CD14-positive monocyte (primary cell): ENCODE measurements at regions not wholly inside any gene's neighbourhood (a gene's known extent, or its start where the extent isn't known, plus 50 kb on each side); places are given as distances from the start of the nearest gene placed in this dataset.

Experiments used
- DNase-seq, 3 donors: peaks; one replicate each; pipeline ENCODE4 v3.0.0-alpha.2; 2011 to 2022
- H2AFZ ChIP-seq: 2 replicates; pipeline ENCODE4 v1.6.0; 2012; ENCODE audit warnings: mild to moderate bottlenecking, low read depth, low read length, inconsistent platforms; ENCODE audit not compliant: insufficient read depth, poor library complexity, severe bottlenecking
- H3K27ac ChIP-seq, 2 donors: 1 replicate in 1 of 2; 2 replicates in 1 of 2; pipeline ENCODE4 v1.5.1; 2012 to 2013; ENCODE audit warnings: low read length in 2 of 2, control low read depth in 1 of 2, inconsistent platforms in 1 of 2, low read depth in 1 of 2, mild to moderate bottlenecking in 1 of 2
- H3K27me3 ChIP-seq, 2 donors: one replicate each; pipeline versions ENCODE4 v1.6.0 to v1.6.1; 2011 to 2013; ENCODE audit warnings: low read length in 2 of 2; ENCODE audit not compliant: control insufficient read depth in 2 of 2, insufficient read depth in 2 of 2
- H3K36me3 ChIP-seq, 2 donors: replicated peaks in 1 of 2; 1 replicate in 1 of 2; 2 replicates in 1 of 2; pipeline versions ENCODE4 v1.5.1 to v1.6.1; 2012 to 2013; ENCODE audit warnings: low read length in 2 of 2, control low read depth in 1 of 2, inconsistent platforms in 1 of 2, mild to moderate bottlenecking in 1 of 2; ENCODE audit not compliant: insufficient read depth in 2 of 2, control insufficient read depth in 1 of 2
- H3K4me1 ChIP-seq, 2 donors: 1 replicate in 1 of 2; 2 replicates in 1 of 2; pipeline versions ENCODE4 v1.5.1 to v1.6.1; 2012 to 2013; ENCODE audit warnings: low read length in 2 of 2, control low read depth in 1 of 2, inconsistent platforms in 1 of 2, mild to moderate bottlenecking in 1 of 2, moderate library complexity in 1 of 2; ENCODE audit not compliant: insufficient read depth in 2 of 2, control insufficient read depth in 1 of 2
- H3K4me2 ChIP-seq: replicated peaks from 2 replicates; pipeline ENCODE3; 2012; ENCODE audit warnings: low read length, moderate library complexity, mild to moderate bottlenecking; ENCODE audit not compliant: poor library complexity, severe bottlenecking; ENCODE audit errors: extremely low read depth
- H3K4me3 ChIP-seq, 3 experiments: fragments of 200-600 bp in 1 of 3; sonication (generic) in 1 of 3; replicated peaks in 1 of 3; 1 replicate in 2 of 3; 2 replicates in 1 of 3; pipeline ENCODE4 v1.5.1; 2011 to 2013; ENCODE audit warnings: low read length in 3 of 3, mild to moderate bottlenecking in 3 of 3, control low read depth in 2 of 3, low read depth in 2 of 3, inconsistent platforms in 1 of 3, moderate library complexity in 1 of 3
- H3K79me2 ChIP-seq: 2 replicates; pipeline ENCODE4 v1.6.0; 2012; ENCODE audit warnings: mild to moderate bottlenecking, control low read depth, inconsistent platforms, low read length, moderate library complexity; ENCODE audit not compliant: insufficient read depth
- H3K9ac ChIP-seq: 2 replicates; pipeline ENCODE4 v1.6.0; 2017; ENCODE audit warnings: low read length, mild to moderate bottlenecking; ENCODE audit not compliant: insufficient read depth, poor library complexity, severe bottlenecking
- H3K9me3 ChIP-seq, 2 donors: replicated peaks in 1 of 2; 1 replicate in 1 of 2; 2 replicates in 1 of 2; pipeline versions ENCODE4 v1.5.1 to v1.6.1; 2012 to 2013; ENCODE audit warnings: low read length in 2 of 2, control low read depth in 1 of 2; ENCODE audit not compliant: control insufficient read depth in 1 of 2, insufficient read depth in 1 of 2
- H4K20me1 ChIP-seq: 2 replicates; pipeline ENCODE4 v1.6.0; 2012; ENCODE audit warnings: mild to moderate bottlenecking, low read length, control low read depth, moderate library complexity; ENCODE audit not compliant: insufficient read depth
- H3K27ac Mint-ChIP-seq, 7 donors: one replicate each; pipeline ENCODE4 v1.8.0; 2020; ENCODE audit warnings: mild to moderate bottlenecking in 7 of 7, mixed read lengths in 7 of 7, moderate library complexity in 6 of 7, inconsistent platforms in 2 of 7
- H3K27me3 Mint-ChIP-seq, 3 donors: one replicate each; pipeline ENCODE4 v1.8.0; 2021 to 2022; ENCODE audit warnings: low read depth in 3 of 3, mild to moderate bottlenecking in 3 of 3, mixed read lengths in 3 of 3, moderate library complexity in 3 of 3, inconsistent platforms in 1 of 3
- H3K36me3 Mint-ChIP-seq, 2 donors: one replicate each; pipeline ENCODE4 v1.8.0; 2020; ENCODE audit warnings: mixed read lengths in 2 of 2, inconsistent platforms in 1 of 2, mild to moderate bottlenecking in 1 of 2
- H3K4me1 Mint-ChIP-seq: one replicate; pipeline ENCODE4 v1.8.0; 2020; ENCODE audit warnings: mild to moderate bottlenecking, mixed read lengths
- H3K4me3 Mint-ChIP-seq, 2 donors: one replicate each; pipeline ENCODE4 v1.8.0; 2020; ENCODE audit warnings: mild to moderate bottlenecking in 2 of 2, mixed read lengths in 2 of 2, moderate library complexity in 1 of 2
- H3K9me3 Mint-ChIP-seq, 7 donors: one replicate each; pipeline ENCODE4 v1.8.0; 2020 to 2022; ENCODE audit warnings: mixed read lengths in 7 of 7, mild to moderate bottlenecking in 6 of 7, moderate library complexity in 6 of 7, inconsistent platforms in 2 of 7
- WGBS: methylation state at CpG from one replicate; pipeline ENCODE4 v1.1.5; 2013; ENCODE audit warnings: missing lambda C conversion rate; ENCODE audit not compliant: insufficient coverage; 5-methylcytosine and 5-hydroxymethylcytosine counted together
- intact Hi-C, 2 donors: fragments of 100-400 bp; cut with micrococcal nuclease; formaldehyde crosslinking; loops; one replicate each; pipeline versions ENCODE4 v1.15.0 to v1.15.1; 2023
- TF ChIP-seq, protein P1 (sequence below): fragments of 200-600 bp; IDR thresholded peaks from one replicate; pipeline ENCODE4 v1.8.0; 2022; ENCODE audit warnings: antibody characterized with exemption, mild to moderate bottlenecking

GRCh38 chr2:4356541-4356940 is 653.2 kb downstream of the DCDC2C start:
- Mint-ChIP-seq H3K27me3 (no peaks in the 10 kb centered on the region), H3K4me1 (no peaks in the 10 kb centered on the region), H3K4me3 (no peak overlapping the region), H3K27ac (no peak overlapping the region), H3K9me3 (peaks cover 0 to under 1% (median 0%) of the 10 kb centered on the region in 7 donors), H3K36me3 (no peaks in the 10 kb centered on the region)
- H2AFZ ChIP-seq, result no peak overlapping the region
- H3K9ac ChIP-seq, result no peak overlapping the region
- no peak overlapping the region for H3K4me3 ChIP-seq
- no peak overlapping the region for H3K27ac ChIP-seq
- intact Hi-C loops, result no loop called here
- TF ChIP-seq, protein P1, sequence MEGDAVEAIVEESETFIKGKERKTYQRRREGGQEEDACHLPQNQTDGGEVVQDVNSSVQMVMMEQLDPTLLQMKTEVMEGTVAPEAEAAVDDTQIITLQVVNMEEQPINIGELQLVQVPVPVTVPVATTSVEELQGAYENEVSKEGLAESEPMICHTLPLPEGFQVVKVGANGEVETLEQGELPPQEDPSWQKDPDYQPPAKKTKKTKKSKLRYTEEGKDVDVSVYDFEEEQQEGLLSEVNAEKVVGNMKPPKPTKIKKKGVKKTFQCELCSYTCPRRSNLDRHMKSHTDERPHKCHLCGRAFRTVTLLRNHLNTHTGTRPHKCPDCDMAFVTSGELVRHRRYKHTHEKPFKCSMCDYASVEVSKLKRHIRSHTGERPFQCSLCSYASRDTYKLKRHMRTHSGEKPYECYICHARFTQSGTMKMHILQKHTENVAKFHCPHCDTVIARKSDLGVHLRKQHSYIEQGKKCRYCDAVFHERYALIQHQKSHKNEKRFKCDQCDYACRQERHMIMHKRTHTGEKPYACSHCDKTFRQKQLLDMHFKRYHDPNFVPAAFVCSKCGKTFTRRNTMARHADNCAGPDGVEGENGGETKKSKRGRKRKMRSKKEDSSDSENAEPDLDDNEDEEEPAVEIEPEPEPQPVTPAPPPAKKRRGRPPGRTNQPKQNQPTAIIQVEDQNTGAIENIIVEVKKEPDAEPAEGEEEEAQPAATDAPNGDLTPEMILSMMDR, result no peak
- no peaks in the 10 kb centered on the region for H4K20me1 ChIP-seq
- H3K36me3 ChIP-seq, result no peaks in the 10 kb centered on the region
- H3K9me3 ChIP-seq, result no peaks in the 10 kb centered on the region
- H3K79me2 ChIP-seq, result no peaks in the 10 kb centered on the region
- no peaks in the 10 kb centered on the region for H3K4me1 ChIP-seq
- WGBS, result no CpG with 5 or more reads among the region's 1 CpG
- no peak overlapping the region for H3K4me2 ChIP-seq
- DNase-seq, result no peak
- H3K27me3 ChIP-seq, result no peaks in the 10 kb centered on the region

DNA sequence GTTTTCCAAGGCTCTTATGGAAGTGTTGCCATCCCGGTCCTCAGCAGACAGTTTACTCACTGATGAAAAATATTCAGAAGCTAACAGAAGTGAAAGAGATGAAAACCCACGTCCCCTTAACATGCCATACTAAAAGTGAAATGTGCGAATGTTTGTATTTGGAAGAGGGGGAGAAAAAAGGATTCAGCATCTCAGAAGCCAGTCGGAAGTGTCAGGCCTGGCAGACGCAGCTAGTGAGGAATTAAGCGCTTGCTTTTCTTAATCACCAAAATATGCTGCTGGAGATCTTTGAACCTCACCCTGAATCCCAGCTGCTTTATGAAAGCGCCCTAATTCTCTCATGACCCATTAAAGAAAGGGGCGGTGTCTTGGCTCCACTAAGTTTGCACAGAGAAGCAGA is 653.7 kb downstream of the DCDC2C start:
- H3K9me3 ChIP-seq, result no peaks in the 10 kb centered on the region
- H3K9ac ChIP-seq, result no peak overlapping the region
- Mint-ChIP-seq H3K36me3 (no peaks in the 10 kb centered on the region), H3K27me3 (no peaks in the 10 kb centered on the region), H3K9me3 (peaks cover 0 to 2% (median 0%) of the 10 kb centered on the region in 7 donors), H3K4me1 (no peaks in the 10 kb centered on the region), H3K27ac (no peak overlapping the region), H3K4me3 (no peak overlapping the region)
- TF ChIP-seq, protein P1, result no peak
- 95% methylated on average over 3 of the region's 8 CpGs for WGBS
- intact Hi-C loops, result no loop called here
- no peaks in the 10 kb centered on the region for H3K4me1 ChIP-seq
- H3K27ac ChIP-seq, result no peak overlapping the region
- H2AFZ ChIP-seq, result no peak overlapping the region
- no peaks in the 10 kb centered on the region for H3K27me3 ChIP-seq
- H3K36me3 ChIP-seq, result no peaks in the 10 kb centered on the region
- H4K20me1 ChIP-seq, result no peaks in the 10 kb centered on the region
- H3K79me2 ChIP-seq, result no peaks in the 10 kb centered on the region
- DNase-seq, result no peak
- no peak overlapping the region for H3K4me3 ChIP-seq
- no peak overlapping the region for H3K4me2 ChIP-seq
